H9 (cell line): ENCODE measurements at regions not wholly inside any gene's neighbourhood (a gene's known extent, or its start where the extent isn't known, plus 50 kb on each side); places are given as distances from the start of the nearest gene placed in this dataset.
A peak's percentile ranks its signal among the peaks of the same experiment; 100 is the strongest.

Experiments used
- DNase-seq: peaks from one replicate; pipeline ENCODE4 v3.0.0-alpha.2; 2017
- H2AFZ ChIP-seq: one replicate; pipeline ENCODE4 v1.6.1; 2013; ENCODE audit warnings: mild to moderate bottlenecking, low read length, control low read depth, moderate library complexity
- H2AK5ac ChIP-seq: 2 replicates; pipeline ENCODE4 v1.6.1; 2013; ENCODE audit warnings: low read length, control low read depth, mixed read lengths; ENCODE audit not compliant: insufficient read length
- H2BK120ac ChIP-seq: one replicate; pipeline ENCODE4 v1.6.1; 2013; ENCODE audit warnings: low read depth, mild to moderate bottlenecking, low read length, control low read depth, inconsistent platforms; ENCODE audit not compliant: poor library complexity, severe bottlenecking
- H2BK12ac ChIP-seq: 2 replicates; pipeline ENCODE4 v1.6.1; 2013; ENCODE audit warnings: low read length, control low read depth, mixed read lengths, low read depth; ENCODE audit not compliant: insufficient read length
- H2BK15ac ChIP-seq: 2 replicates; pipeline ENCODE4 v1.6.1; 2013; ENCODE audit warnings: low read depth, low read length, control low read depth
- H2BK20ac ChIP-seq: one replicate; pipeline ENCODE4 v1.6.1; 2013; ENCODE audit warnings: low read depth, mild to moderate bottlenecking, low read length, control low read depth, inconsistent platforms; ENCODE audit not compliant: poor library complexity, severe bottlenecking
- H2BK5ac ChIP-seq: 2 replicates; pipeline ENCODE4 v1.6.1; 2013; ENCODE audit warnings: low read length, control low read depth, mixed read lengths; ENCODE audit not compliant: insufficient read length
- H3K14ac ChIP-seq: 2 replicates; pipeline ENCODE4 v1.6.1; 2013; ENCODE audit warnings: low read length, control low read depth; ENCODE audit not compliant: insufficient read depth
- H3K18ac ChIP-seq: 2 replicates; pipeline ENCODE4 v1.6.1; 2013; ENCODE audit warnings: low read depth, mild to moderate bottlenecking, mixed read lengths, low read length, control low read depth; ENCODE audit not compliant: insufficient read length
- H3K23ac ChIP-seq: 2 replicates; pipeline ENCODE4 v1.6.1; 2013; ENCODE audit warnings: low read length, control low read depth, mixed read lengths, low read depth; ENCODE audit not compliant: insufficient read length
- H3K23me2 ChIP-seq: 2 replicates; pipeline ENCODE4 v1.6.1; 2013; ENCODE audit warnings: low read depth, mild to moderate bottlenecking, mixed read lengths, low read length, control low read depth; ENCODE audit not compliant: insufficient read length, poor library complexity, severe bottlenecking
- H3K27ac ChIP-seq: 2 replicates; pipeline ENCODE4 v1.5.1; 2013; ENCODE audit warnings: low read length, control low read depth, mixed read lengths, low read depth; ENCODE audit not compliant: insufficient read length
- H3K27me3 ChIP-seq: 2 replicates; pipeline ENCODE4 v1.6.1; 2013; ENCODE audit warnings: low read length, control low read depth, inconsistent platforms; ENCODE audit not compliant: insufficient read depth
- H3K4ac ChIP-seq: 2 replicates; pipeline ENCODE4 v1.6.1; 2013; ENCODE audit warnings: low read depth, mild to moderate bottlenecking, control low read depth, inconsistent platforms, low read length, moderate library complexity
- H3K4me1 ChIP-seq: 2 replicates; pipeline ENCODE4 v1.6.1; 2013; ENCODE audit warnings: low read length, control low read depth, inconsistent platforms; ENCODE audit not compliant: insufficient read depth
- H3K4me2 ChIP-seq: 2 replicates; pipeline ENCODE4 v1.6.1; 2013; ENCODE audit warnings: low read length, control low read depth, mixed read lengths; ENCODE audit not compliant: insufficient read length, insufficient read depth
- H3K56ac ChIP-seq: 2 replicates; pipeline ENCODE4 v1.6.1; 2013; ENCODE audit warnings: low read depth, mild to moderate bottlenecking, mixed read lengths, low read length, control low read depth; ENCODE audit not compliant: insufficient read length
- H3K79me1 ChIP-seq: 2 replicates; pipeline ENCODE4 v1.6.1; 2013; ENCODE audit warnings: low read depth, mild to moderate bottlenecking, moderate library complexity, low read length, control low read depth, inconsistent platforms; ENCODE audit not compliant: insufficient read depth, poor library complexity, severe bottlenecking
- H3K79me2 ChIP-seq: 2 replicates; pipeline ENCODE4 v1.6.1; 2013; ENCODE audit warnings: low read length, control low read depth, inconsistent platforms; ENCODE audit not compliant: insufficient read depth
- H3K9ac ChIP-seq: 2 replicates; pipeline ENCODE4 v1.6.1; 2013; ENCODE audit warnings: low read length, control low read depth, mixed read lengths; ENCODE audit not compliant: insufficient read length; ENCODE audit errors: extremely low read depth
- H3K9me3 ChIP-seq: one replicate; pipeline ENCODE4 v1.6.1; 2013; ENCODE audit warnings: low read depth, low read length, inconsistent platforms; ENCODE audit not compliant: control insufficient read depth
- H3T11ph ChIP-seq: one replicate; pipeline ENCODE4 v1.6.1; 2013; ENCODE audit warnings: mild to moderate bottlenecking, low read length, control low read depth, inconsistent platforms
- H4K20me1 ChIP-seq: one replicate; pipeline ENCODE4 v1.6.1; 2013; ENCODE audit not compliant: control insufficient read depth, insufficient read length, insufficient read depth
- H4K5ac ChIP-seq: 2 replicates; pipeline ENCODE4 v1.6.1; 2013; ENCODE audit warnings: low read depth, mild to moderate bottlenecking, mixed read lengths, low read length, control low read depth; ENCODE audit not compliant: insufficient read length
- H4K8ac ChIP-seq: replicated peaks from 2 replicates; pipeline ENCODE4 v1.6.1; 2013; ENCODE audit warnings: low read length, control low read depth, mixed read lengths, low read depth; ENCODE audit not compliant: insufficient read length
- H4K91ac ChIP-seq: 2 replicates; pipeline ENCODE4 v1.6.1; 2013; ENCODE audit warnings: low read depth, mild to moderate bottlenecking, moderate library complexity, mixed read lengths, low read length, control low read depth; ENCODE audit not compliant: insufficient read length
- H3K27ac Mint-ChIP-seq, 3 experiments: 2 replicates in 2 of 3; 3 replicates in 1 of 3; pipeline ENCODE4 v1.8.0; 2020 to 2021; ENCODE audit warnings: mixed read lengths in 3 of 3, mild to moderate bottlenecking in 1 of 3, moderate library complexity in 1 of 3
- H3K27me3 Mint-ChIP-seq: 2 replicates; pipeline ENCODE4 v1.8.0; 2021; ENCODE audit warnings: low read depth, mild to moderate bottlenecking, moderate library complexity, mixed read lengths
- H3K36me3 Mint-ChIP-seq, 3 experiments: 2 replicates in 2 of 3; 3 replicates in 1 of 3; pipeline ENCODE4 v1.8.0; 2020 to 2021; ENCODE audit warnings: low read depth in 3 of 3, mixed read lengths in 3 of 3; ENCODE audit not compliant: insufficient read depth in 1 of 3
- H3K4me1 Mint-ChIP-seq, 2 experiments: 2 replicates each; pipeline ENCODE4 v1.8.0; 2020; ENCODE audit warnings: mixed read lengths in 2 of 2
- H3K4me3 Mint-ChIP-seq, 2 experiments: 2 replicates in 1 of 2; 3 replicates in 1 of 2; pipeline ENCODE4 v1.8.0; 2020 to 2021; ENCODE audit warnings: mild to moderate bottlenecking in 2 of 2, mixed read lengths in 2 of 2, moderate library complexity in 1 of 2
- H3K9me3 Mint-ChIP-seq, 2 experiments: 2 replicates in 1 of 2; 3 replicates in 1 of 2; pipeline ENCODE4 v1.8.0; 2020; ENCODE audit warnings: mild to moderate bottlenecking in 2 of 2, mixed read lengths in 2 of 2, moderate library complexity in 1 of 2
- WGBS: extraction: QIAGEN DNeasy Blood & Tissue Kit; methylation state at CpG from one replicate; pipeline ENCODE4 v1.1.7; 2013; ENCODE audit warnings: missing lambda C conversion rate, low lambda C conversion rate, mixed read lengths; ENCODE audit not compliant: insufficient read length; ENCODE audit errors: extremely low coverage; 5-methylcytosine and 5-hydroxymethylcytosine counted together
- TF ChIP-seq, protein P1 (sequence below): fragments of 200-600 bp; sonication (generic); conservative IDR thresholded peaks from 3 replicates; pipeline ENCODE4 v1.8.0; 2021; ENCODE audit warnings: antibody characterized with exemption, mild to moderate bottlenecking

DNA sequence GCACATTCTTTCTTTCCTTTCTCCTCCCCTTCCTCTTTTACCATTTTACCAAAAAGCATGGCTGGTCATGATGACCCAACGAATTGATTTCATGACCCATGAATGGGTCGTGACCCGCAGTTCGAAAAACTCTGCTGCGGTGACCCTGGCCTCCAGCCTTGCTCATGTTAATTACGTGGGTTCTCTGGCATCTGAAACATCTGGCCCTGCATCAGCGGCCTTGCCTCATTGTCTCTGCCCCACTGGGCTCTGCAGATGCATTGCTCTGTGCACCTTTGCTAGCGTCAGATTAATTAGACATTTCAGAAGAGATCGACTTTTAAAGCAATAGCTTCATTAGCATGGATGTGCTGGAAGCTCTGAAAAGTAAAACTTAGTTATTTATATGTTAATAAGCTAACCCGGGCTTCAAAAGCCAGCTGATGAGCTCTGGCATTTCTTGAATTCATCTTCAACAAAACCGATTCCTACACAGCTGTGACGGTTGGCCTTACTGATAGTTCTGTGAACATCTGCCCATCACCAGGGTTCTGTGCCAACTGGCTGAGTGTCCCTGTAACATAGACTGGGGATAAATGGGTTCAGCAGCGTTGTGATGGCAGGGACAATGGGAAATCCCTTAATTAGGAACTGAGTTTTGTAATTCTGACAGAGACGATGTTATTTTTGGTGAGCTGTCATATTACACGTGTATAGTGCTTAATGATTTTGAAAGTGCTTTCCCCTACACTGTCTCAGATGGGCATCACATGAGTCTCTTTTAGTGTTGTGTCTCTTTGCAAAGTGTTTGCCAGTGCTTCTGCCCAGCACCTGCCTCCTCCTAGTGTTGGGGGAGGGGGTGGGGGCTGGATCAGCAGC is 225.9 kb upstream of the EEF2KMT start:
- H3K4me1 ChIP-seq = peaks cover 11% of the 10 kb centered on the region; the same call in 1 of the 2 replicates
- no peak overlapping the region for H4K91ac ChIP-seq
- no peak overlapping the region for H2BK12ac ChIP-seq
- H3K4ac ChIP-seq = no peak overlapping the region
- TF ChIP-seq, protein P1, sequence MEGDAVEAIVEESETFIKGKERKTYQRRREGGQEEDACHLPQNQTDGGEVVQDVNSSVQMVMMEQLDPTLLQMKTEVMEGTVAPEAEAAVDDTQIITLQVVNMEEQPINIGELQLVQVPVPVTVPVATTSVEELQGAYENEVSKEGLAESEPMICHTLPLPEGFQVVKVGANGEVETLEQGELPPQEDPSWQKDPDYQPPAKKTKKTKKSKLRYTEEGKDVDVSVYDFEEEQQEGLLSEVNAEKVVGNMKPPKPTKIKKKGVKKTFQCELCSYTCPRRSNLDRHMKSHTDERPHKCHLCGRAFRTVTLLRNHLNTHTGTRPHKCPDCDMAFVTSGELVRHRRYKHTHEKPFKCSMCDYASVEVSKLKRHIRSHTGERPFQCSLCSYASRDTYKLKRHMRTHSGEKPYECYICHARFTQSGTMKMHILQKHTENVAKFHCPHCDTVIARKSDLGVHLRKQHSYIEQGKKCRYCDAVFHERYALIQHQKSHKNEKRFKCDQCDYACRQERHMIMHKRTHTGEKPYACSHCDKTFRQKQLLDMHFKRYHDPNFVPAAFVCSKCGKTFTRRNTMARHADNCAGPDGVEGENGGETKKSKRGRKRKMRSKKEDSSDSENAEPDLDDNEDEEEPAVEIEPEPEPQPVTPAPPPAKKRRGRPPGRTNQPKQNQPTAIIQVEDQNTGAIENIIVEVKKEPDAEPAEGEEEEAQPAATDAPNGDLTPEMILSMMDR = no peak
- no peaks in the 10 kb centered on the region for H3K27me3 ChIP-seq
- no peaks in the 10 kb centered on the region for H3K79me2 ChIP-seq
- no peak overlapping the region for H4K5ac ChIP-seq
- no peak overlapping the region for H2BK20ac ChIP-seq
- Mint-ChIP-seq H3K27me3 (no peaks in the 10 kb centered on the region; the same call in 1 of the 2 replicates), H3K4me1 (peaks cover 34% of the 10 kb centered on the region in 2 experiments), H3K9me3 (peaks cover 3 to 11% of the 10 kb centered on the region in 2 experiments; a peak in 3 of 5 replicates), H3K36me3 (peaks cover 0 to 5% (median 0%) of the 10 kb centered on the region in 3 experiments; a peak in 2 of 7 replicates), H3K27ac (no peak overlapping the region; a peak in 1 of 7 replicates), H3K4me3 (no peak overlapping the region)
- H2BK120ac ChIP-seq = no peak overlapping the region
- H3K9ac ChIP-seq = no peak overlapping the region
- no peak overlapping the region for H4K8ac ChIP-seq
- H3K9me3 ChIP-seq = no peaks in the 10 kb centered on the region
- H2BK5ac ChIP-seq = no peak overlapping the region
- no peak overlapping the region for H2AFZ ChIP-seq
- H3K18ac ChIP-seq = peak overlapping the region; percentile 62
- no peak overlapping the region for H2BK15ac ChIP-seq
- H3K23ac ChIP-seq = no peak overlapping the region
- H4K20me1 ChIP-seq = no peaks in the 10 kb centered on the region
- H3K27ac ChIP-seq = no peak overlapping the region
- H3K79me1 ChIP-seq = no peaks in the 10 kb centered on the region
- H3T11ph ChIP-seq = no peak overlapping the region
- peak overlapping the region; percentile 21 for H3K4me2 ChIP-seq
- peak; percentile 65 for DNase-seq
- no peaks in the 10 kb centered on the region for H3K23me2 ChIP-seq
- no peak overlapping the region for H3K14ac ChIP-seq
- no peak overlapping the region for H3K56ac ChIP-seq
- WGBS = no CpG with 5 or more reads among the region's 15 CpGs
- H2AK5ac ChIP-seq = no peak overlapping the region
